ENCODE measurements at regions not wholly inside any gene's neighbourhood (a gene's known extent, or its start where the extent isn't known, plus 50 kb on each side); places are given as distances from the start of the nearest gene placed in this dataset.

GRCh38 chr11:79570104-79570503 is 129.3 kb upstream of the TENM4 start:
- DNase-seq = no peak

GRCh38 chr11:79564288-79564925 is 123.6 kb upstream of the TENM4 start:
- no peak for DNase-seq

- no peak for DNase-seq
Measured at GRCh38 chr11:79561496-79561895, 120.7 kb upstream of the TENM4 start.

DNA sequence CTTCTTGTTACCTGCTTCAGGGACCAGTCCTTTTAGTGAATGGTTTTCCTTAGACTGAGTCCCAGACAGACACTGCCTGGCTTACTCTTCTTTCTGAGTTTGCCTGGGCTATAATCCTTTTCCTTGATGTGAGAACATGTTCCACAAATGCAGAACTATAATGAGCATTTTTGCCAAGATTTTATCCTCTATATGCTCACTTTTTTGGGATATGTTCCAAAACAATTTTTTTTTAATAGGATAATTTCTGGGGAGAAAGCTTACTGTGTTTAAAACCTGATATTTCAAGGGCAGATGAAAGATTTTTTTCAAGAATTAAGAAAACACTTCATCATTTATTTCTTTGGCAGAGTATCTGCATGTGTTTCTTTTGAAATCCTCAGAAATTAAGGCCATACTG is 110.0 kb upstream of the TENM4 start:
- no peak for DNase-seq

GRCh38 chr11:79547256-79547655 is 106.4 kb upstream of the TENM4 start:
- DNase-seq = no peak

GRCh38 chr11:79546351-79546750 is 105.5 kb upstream of the TENM4 start:
- DNase-seq = no peak

DNA sequence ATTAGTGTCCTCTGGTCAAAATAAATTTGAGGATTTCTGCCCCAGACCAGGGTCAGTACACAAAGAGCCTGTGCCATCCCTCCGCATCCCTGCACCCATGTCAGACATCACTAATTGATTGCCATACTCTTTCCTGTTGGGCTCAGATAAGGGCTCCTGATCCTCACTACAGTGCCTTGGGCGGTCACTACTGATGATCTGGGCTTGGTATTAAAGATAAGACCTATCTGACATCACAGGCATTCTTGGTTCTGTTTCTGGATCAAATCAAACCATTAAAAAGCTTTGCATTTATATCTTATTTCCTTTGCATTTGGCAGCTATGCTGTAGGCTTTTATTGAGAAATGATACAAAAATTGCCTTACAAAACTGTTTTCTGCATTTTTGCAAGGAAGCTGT is 103.5 kb upstream of the TENM4 start:
- no peak for DNase-seq

GRCh38 chr11:79543101-79543500 is 102.3 kb upstream of the TENM4 start:
- no peak for DNase-seq

GRCh38 chr11:79541466-79541865 is 100.6 kb upstream of the TENM4 start:
- DNase-seq = no peak

GRCh38 chr11:79538775-79539174 is 97.9 kb upstream of the TENM4 start:
- no peak for DNase-seq

GRCh38 chr11:79536155-79536917 is 95.5 kb upstream of the TENM4 start:
- no peak for DNase-seq

GRCh38 chr11:79535606-79536005 is 94.8 kb upstream of the TENM4 start:
- DNase-seq = no peak

DNA sequence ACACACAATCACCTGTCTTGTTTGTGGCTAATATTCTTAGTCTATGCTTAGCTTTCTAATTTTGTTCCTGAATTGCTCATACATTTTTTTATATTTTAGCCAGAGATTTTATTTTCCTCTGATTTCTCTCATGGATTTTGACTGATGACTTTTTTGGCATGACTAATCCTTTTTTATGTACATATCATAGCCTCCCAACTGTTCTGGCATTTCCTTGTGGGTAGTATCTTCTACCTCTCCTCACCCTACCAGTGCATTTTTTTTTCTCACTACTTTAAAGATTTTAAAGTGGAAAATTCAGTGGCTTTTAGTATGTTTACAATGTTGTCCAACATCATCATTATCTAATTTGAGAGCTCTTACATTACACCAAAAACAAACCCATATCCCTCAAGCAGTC is 84.4 kb upstream of the TENM4 start:
- no peak for DNase-seq

- no peak for DNase-seq
Measured at GRCh38 chr11:79522626-79523025, 81.8 kb upstream of the TENM4 start.

GRCh38 chr11:79520086-79520485 is 79.3 kb upstream of the TENM4 start:
- DNase-seq = no peak

DNA sequence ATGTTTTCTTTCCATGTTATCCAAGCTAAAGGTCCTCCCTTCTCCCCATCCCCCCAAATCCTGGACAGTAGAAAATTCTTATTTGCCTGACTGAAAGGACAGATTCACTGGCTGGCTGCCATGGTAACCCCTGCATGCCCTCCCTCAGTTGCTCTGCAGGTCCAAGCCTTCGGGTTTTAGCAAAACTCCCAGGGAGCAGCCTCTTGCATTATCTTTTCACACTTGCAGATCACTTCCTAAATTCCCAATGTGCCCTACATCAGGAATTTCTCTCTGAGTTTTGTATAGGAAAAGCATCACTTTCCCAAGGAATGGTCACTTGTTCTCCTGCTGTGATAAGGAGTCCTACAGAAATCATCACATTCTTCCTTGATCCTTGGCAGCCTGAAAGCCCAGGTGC is 75.0 kb upstream of the TENM4 start:
- DNase-seq = no peak

- DNase-seq = no peak
Measured at GRCh38 chr11:79514695-79515094, 73.9 kb upstream of the TENM4 start.

- no peak for DNase-seq
Measured at GRCh38 chr11:79514290-79514689, 73.5 kb upstream of the TENM4 start.

DNA sequence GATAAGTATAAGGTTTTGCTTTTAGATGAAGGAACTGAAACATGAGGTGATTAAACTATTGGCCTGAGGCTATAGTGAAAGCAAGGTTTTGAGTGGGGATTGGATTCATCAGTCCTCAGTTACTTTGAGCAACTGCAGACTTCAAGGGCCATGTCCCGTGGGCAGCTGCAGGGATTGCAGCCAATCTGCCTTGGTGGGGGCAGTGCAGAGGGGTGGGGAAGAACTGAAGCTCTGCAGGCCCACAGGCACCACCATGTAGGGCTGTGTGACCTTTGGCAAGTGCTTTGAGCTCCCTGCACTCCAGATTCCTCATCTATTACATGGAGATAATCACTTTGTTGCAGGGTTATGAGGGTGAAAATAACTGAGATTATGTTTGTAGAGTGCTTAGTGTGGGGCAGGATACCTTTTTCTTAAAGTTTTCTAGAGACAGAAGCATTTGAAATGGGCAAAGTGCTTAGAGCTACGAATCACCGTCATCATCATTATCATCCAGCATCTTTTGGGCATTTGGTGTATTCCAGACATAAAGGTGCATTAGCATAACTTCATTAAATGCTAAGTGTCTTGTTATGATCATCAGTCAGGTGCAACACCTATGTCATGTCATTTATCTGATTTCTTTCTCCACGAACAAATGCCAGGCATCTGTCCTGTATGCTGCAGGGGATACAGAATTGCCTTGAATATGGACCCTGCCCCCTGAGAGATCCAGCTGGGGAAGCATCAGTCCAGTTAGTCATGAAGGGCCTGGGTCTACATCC is 72.1 kb upstream of the TENM4 start:
- no peak for DNase-seq

GRCh38 chr11:79510960-79511359 is 70.1 kb upstream of the TENM4 start:
- no peak for DNase-seq

DNA sequence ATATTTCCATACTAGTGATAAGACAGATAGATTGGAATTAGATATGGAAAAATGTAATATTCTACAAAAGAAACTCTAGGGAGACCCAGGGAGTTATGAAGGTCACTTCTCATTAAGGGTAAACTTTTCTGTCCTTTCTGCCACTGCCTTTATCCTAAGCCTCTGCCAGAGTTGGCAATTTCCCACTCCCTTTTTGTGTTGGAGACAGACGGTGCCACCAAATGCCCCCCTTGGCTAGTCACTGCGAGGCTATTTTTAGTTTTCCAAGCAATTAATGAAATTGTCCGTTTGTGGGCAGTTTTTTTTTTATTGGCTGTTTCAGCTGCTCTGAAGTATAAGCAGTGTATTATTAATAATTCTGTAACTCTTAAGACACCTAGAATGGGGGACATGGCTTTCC is 67.6 kb upstream of the TENM4 start:
- DNase-seq = no peak

GRCh38 chr11:79507706-79508105 is 66.9 kb upstream of the TENM4 start:
- DNase-seq = no peak

DNA sequence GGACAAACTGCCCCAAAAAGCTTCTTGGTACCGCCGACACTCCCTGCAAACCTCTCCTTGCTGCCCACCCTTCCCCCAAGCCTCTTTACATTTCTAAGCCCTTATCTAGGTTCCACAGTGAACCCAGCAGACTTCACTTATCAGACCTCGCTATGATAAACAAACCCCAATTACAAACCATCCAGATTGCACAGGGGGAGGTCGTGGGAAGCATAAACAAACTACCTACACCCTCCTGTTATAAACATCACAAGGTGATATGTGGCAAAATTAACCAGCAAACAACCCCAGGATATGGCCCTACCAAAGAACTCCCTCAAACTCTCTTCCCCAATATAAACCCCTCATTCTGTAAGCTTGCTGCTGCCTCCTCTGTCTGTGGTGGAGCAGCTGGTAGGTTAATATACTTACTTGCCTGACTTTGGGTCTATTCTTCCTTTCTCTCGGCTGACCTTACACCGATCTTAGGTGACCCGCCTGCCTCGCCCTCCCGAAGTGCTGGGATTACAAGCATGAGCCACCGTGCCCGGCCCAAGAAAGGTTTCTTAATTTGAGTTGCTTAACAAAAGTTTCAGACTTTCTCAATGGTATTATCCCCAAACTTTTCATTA is 66.0 kb upstream of the TENM4 start:
- no peak for DNase-seq

DNA sequence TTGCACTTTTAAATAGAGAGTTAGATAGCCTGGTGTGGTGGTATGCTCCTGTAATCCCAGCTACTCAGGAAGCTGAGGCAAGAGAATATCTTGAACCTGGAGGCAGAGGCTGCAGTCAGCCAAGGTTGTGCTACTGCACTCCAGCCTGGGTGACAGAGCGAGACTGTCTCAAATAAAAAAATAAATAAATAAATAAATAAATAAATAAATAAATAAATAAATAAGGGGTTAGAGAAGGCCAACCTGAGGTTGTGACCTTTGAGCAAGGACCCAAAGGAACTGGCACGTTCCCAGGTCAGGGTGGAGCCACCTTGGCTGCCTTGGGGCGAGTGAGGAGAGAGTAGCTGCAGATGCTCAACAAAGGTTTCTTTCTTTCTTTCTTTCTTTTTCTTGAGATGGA is 65.3 kb upstream of the TENM4 start:
- no peak for DNase-seq

All from stimulated activated CD4-positive, alpha-beta T cell treated with anti-CD3 and anti-CD28 coated beads, Interleukin-4, amount 100 ng/mL, for 24 hours (primary cell).